Panc1 (cell line): ENCODE measurements at regions not wholly inside any gene's neighbourhood (a gene's known extent, or its start where the extent isn't known, plus 50 kb on each side); places are given as distances from the start of the nearest gene placed in this dataset.

Experiments
- POLR2AphosphoS5 ChIP-seq: IDR thresholded peaks from 2 replicates; pipeline ENCODE4 v1.6.1; 2012; ENCODE audit warnings: mild to moderate bottlenecking, low read depth, low read length, moderate library complexity
- TCF7L2 ChIP-seq: IDR thresholded peaks from 2 replicates; pipeline ENCODE4 v1.6.1; 2011; ENCODE audit warnings: mild to moderate bottlenecking, low read depth, low read length, inconsistent platforms
- TF ChIP-seq, protein P1 (sequence below): fragments of 450-650 bp; IDR thresholded peaks from 2 replicates; pipeline ENCODE4 v1.5.1; 2017; ENCODE audit warnings: mild to moderate bottlenecking

DNA sequence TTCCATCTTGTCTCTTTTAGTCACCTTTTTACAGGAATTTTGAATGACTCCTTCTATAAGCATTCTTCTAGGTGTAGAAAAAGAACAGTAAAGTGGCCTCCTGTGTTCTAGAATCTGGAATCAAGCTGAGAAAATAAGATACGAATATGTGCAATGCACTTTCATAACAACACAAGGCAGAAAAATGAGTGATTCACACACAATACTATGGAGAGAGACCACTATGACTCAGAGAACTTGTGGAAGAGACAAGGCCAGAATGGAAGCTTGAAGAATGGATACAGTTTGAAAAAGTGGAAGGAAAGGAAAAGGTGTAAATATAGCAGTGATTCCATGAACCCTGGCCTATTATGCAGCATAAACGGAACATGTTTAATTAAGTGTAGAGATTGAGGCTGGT is 57.1 kb upstream of the SAMSN1 start:
- no peak for TF ChIP-seq POLR2AphosphoS5
- TF ChIP-seq, protein P1, sequence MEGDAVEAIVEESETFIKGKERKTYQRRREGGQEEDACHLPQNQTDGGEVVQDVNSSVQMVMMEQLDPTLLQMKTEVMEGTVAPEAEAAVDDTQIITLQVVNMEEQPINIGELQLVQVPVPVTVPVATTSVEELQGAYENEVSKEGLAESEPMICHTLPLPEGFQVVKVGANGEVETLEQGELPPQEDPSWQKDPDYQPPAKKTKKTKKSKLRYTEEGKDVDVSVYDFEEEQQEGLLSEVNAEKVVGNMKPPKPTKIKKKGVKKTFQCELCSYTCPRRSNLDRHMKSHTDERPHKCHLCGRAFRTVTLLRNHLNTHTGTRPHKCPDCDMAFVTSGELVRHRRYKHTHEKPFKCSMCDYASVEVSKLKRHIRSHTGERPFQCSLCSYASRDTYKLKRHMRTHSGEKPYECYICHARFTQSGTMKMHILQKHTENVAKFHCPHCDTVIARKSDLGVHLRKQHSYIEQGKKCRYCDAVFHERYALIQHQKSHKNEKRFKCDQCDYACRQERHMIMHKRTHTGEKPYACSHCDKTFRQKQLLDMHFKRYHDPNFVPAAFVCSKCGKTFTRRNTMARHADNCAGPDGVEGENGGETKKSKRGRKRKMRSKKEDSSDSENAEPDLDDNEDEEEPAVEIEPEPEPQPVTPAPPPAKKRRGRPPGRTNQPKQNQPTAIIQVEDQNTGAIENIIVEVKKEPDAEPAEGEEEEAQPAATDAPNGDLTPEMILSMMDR: no peak
- TF ChIP-seq TCF7L2: no peak
